ENCODE measurements at regions not wholly inside any gene's neighbourhood (a gene's known extent, or its start where the extent isn't known, plus 50 kb on each side); places are given as distances from the start of the nearest gene placed in this dataset.

- TF ChIP-seq E2F5 (CRISPR knock-in tag; conservative IDR thresholded peaks at IDR 0.05) (no peak), ZNF496 (CRISPR knock-in tag; IDR thresholded peaks at IDR 0.05; ENCODE audit: insufficient replicate concordance) (no peak), SMAD9 (CRISPR knock-in tag; IDR thresholded peaks at IDR 0.05) (no peak), ZNF749 (CRISPR knock-in tag; IDR thresholded peaks at IDR 0.05; ENCODE audit: borderline replicate concordance) (no peak)
Observed at GRCh38 chr1:167161242-167161641, 59.4 kb upstream of the POU2F1 start (continued).

- ChIA-PET POLR2A (no interaction called here), CTCF (ENCODE audit: low intra/inter-chr PET ratio, low total read pairs) (no interaction called here)
- Histone ChIP-seq H3K4me2 (ENCODE audit: low read depth, low read length) (no peak overlapping the region), H4K20me1 (ENCODE audit: insufficient read depth, low read length) (no peaks in the 10 kb centered on the region), H3K27me3 (ENCODE audit: control insufficient read depth in 1 of 2, insufficient read depth in 2 of 2, low read length in 2 of 2) (peaks cover 0 to 14% of the 10 kb centered on the region in 2 experiments; a peak in 2 of 5 replicates), H3K79me2 (ENCODE audit: insufficient read depth, low read length) (no peaks in the 10 kb centered on the region), H3K4me1 (ENCODE audit: insufficient read depth, low read length) (no peaks in the 10 kb centered on the region), H3K27ac (ENCODE audit: extremely low read length, insufficient read depth, low read length) (no peak overlapping the region), H3K9ac (ENCODE audit: insufficient read depth, low read depth, low read length) (no peak overlapping the region), H3K36me3 (replicated peaks in 1 of 2; ENCODE audit: control insufficient read depth in 1 of 2, insufficient read depth in 2 of 2, low read length in 2 of 2) (no peaks in the 10 kb centered on the region), H3K9me3 (ENCODE audit: low read length) (no peaks in the 10 kb centered on the region), H2AFZ (ENCODE audit: low read length) (no peak overlapping the region), H3K4me3 (replicated peaks in 1 of 3; ENCODE audit: insufficient read depth in 1 of 3, low read depth in 2 of 3, low read length in 3 of 3) (no peak overlapping the region)
- WGBS (ENCODE audit: low lambda C conversion rate) = 25% methylated on average over 4 of the region's 4 CpGs
- no peak for FAIRE-seq
- no TSS peak for BruUV-seq (replicated peaks)
- DNase-seq (ENCODE audit: low spot score) = no peak
- no peak for ATAC-seq
- intact Hi-C loops (cut with micrococcal nuclease; ENCODE audit: unreplicated experiment) = no loop called here
- in situ Hi-C loops (cut with HindIII; ENCODE audit: extremely low pct_ligation_motif_present, low pct_unique_long_range_greater_than_20kb) = no loop called here
- TF ChIP-seq CTCF (CRISPR knock-in tag; IDR thresholded peaks at IDR 0.05) (no peak), ZNF275 (CRISPR knock-in tag; IDR thresholded peaks at IDR 0.05; ENCODE audit: borderline replicate concordance) (no peak), ZBTB43 (CRISPR knock-in tag; conservative IDR thresholded peaks at IDR 0.05) (no peak), ZNF276 (CRISPR knock-in tag; IDR thresholded peaks at IDR 0.05; ENCODE audit: low read depth) (no peak), GABPA (IDR thresholded peaks at IDR 0.05; ENCODE audit: low read depth, low read length) (no peak), GABPA (CRISPR knock-in tag; IDR thresholded peaks at IDR 0.05; ENCODE audit: low read depth) (no peak), XRCC5 (optimal IDR thresholded peaks at IDR 0.05; ENCODE audit: low read length) (no peak), ZNF501 (CRISPR knock-in tag; IDR thresholded peaks at IDR 0.05) (no peak), E2F2 (CRISPR knock-in tag; IDR thresholded peaks at IDR 0.05; ENCODE audit: borderline replicate concordance) (no peak), DRAP1 (CRISPR knock-in tag; IDR thresholded peaks at IDR 0.05) (no peak)
Observed at GRCh38 chr1:167161762-167162161, 58.9 kb upstream of the POU2F1 start.
